Common myeloid progenitor, CD34-positive (primary cell): ENCODE measurements at regions not wholly inside any gene's neighbourhood (a gene's known extent, or its start where the extent isn't known, plus 50 kb on each side); places are given as distances from the start of the nearest gene placed in this dataset.
A peak's percentile ranks its signal among the peaks of the same experiment; 100 is the strongest.
"Not testable (repeated sequence)": the region's sequence is repeated elsewhere in the genome, so short reads cannot be mapped to it uniquely, and the experiment has no call there.

ENCODE experiments used
- CTCF ChIA-PET: fragments of 350-600 bp; sonication (Branson Sonifier 250); formaldehyde crosslinking; loops from one replicate; lab custom pipeline; 2021; ENCODE audit warnings: antibody characterized with exemption; lab: Charles Lee
- POLR2A ChIA-PET: fragments of 350-600 bp; sonication (Branson Sonifier 250); formaldehyde crosslinking; loops from one replicate; lab custom pipeline; 2021; ENCODE audit warnings: antibody characterized with exemption; lab: Charles Lee
- DNase-seq, 3 donors: peaks; one replicate each; pipeline versions ENCODE4 v3.0.0 to v3.0.0-alpha.2; 2013
- H3K27ac ChIP-seq, 2 experiments: 1 replicate in 1 of 2; 2 replicates in 1 of 2; pipeline ENCODE4 v1.7.0; 2013; ENCODE audit warnings: inconsistent platforms in 2 of 2, low read length in 2 of 2, mild to moderate bottlenecking in 2 of 2, low read depth in 1 of 2, moderate library complexity in 1 of 2; ENCODE audit not compliant: severe bottlenecking in 2 of 2, insufficient read depth in 1 of 2, poor library complexity in 1 of 2
- H3K27me3 ChIP-seq, 5 experiments: replicated peaks in 2 of 5; 1 replicate in 3 of 5; 2 replicates in 2 of 5; pipeline versions ENCODE4 v1.6.1 to v1.7.0; 2013; ENCODE audit warnings: low read length in 4 of 5, mild to moderate bottlenecking in 2 of 5, moderate library complexity in 2 of 5, inconsistent platforms in 1 of 5; ENCODE audit not compliant: insufficient read depth in 5 of 5, control insufficient read depth in 4 of 5
- H3K36me3 ChIP-seq, 4 experiments: 1 replicate in 2 of 4; 2 replicates in 2 of 4; pipeline versions ENCODE4 v1.6.1 to v1.7.0; 2013; ENCODE audit warnings: low read length in 3 of 4, control low read depth in 1 of 4, mild to moderate bottlenecking in 1 of 4; ENCODE audit not compliant: control insufficient read depth in 4 of 4, insufficient read depth in 4 of 4
- H3K4me1 ChIP-seq, 4 experiments: 1 replicate in 3 of 4; 2 replicates in 1 of 4; pipeline versions ENCODE4 v1.6.1 to v1.7.1; 2013; ENCODE audit warnings: low read length in 3 of 4, mild to moderate bottlenecking in 3 of 4, control low read depth in 1 of 4, inconsistent platforms in 1 of 4, moderate library complexity in 1 of 4; ENCODE audit not compliant: control insufficient read depth in 4 of 4, insufficient read depth in 4 of 4; ENCODE audit errors: control extremely low read depth in 1 of 4
- H3K4me3 ChIP-seq, 7 experiments: 1 replicate in 4 of 7; 2 replicates in 3 of 7; pipeline versions ENCODE4 v1.5.1 to v1.7.0; 2013; ENCODE audit warnings: mild to moderate bottlenecking in 7 of 7, low read length in 6 of 7, moderate library complexity in 6 of 7, inconsistent platforms in 2 of 7, low read depth in 2 of 7, control low read depth in 1 of 7; ENCODE audit not compliant: insufficient read depth in 4 of 7, control insufficient read depth in 1 of 7; ENCODE audit errors: extremely low read depth in 1 of 7
- H3K9me3 ChIP-seq, 5 experiments: 1 replicate in 4 of 5; 2 replicates in 1 of 5; pipeline versions ENCODE4 v1.6.1 to v1.7.1; 2013; ENCODE audit warnings: low read length in 4 of 5, mild to moderate bottlenecking in 2 of 5, inconsistent platforms in 1 of 5, low read depth in 1 of 5, moderate library complexity in 1 of 5; ENCODE audit not compliant: control insufficient read depth in 4 of 5, insufficient read depth in 2 of 5; ENCODE audit errors: control extremely low read depth in 1 of 5
- whole genome bisulfite sequencing: methylation state at CpG from one replicate; pipeline ENCODE4 v1.1.5; 2013; ENCODE audit not compliant: insufficient coverage; 5-methylcytosine and 5-hydroxymethylcytosine counted together

GRCh38 chr3:19825193-19825592 lies 108.8 kb downstream of the EFHB start:
- ChIA-PET CTCF (no interaction called here), POLR2A (no interaction called here)
- H3K27ac ChIP-seq, result no peak overlapping the region
- H3K27me3 ChIP-seq, result no peaks in the 10 kb centered on the region
- DNase-seq, result no peak
- H3K36me3 ChIP-seq, result no peaks in the 10 kb centered on the region
- peaks cover 0 to 14% (median 0%) of the 10 kb centered on the region in 5 experiments for H3K9me3 ChIP-seq
- no CpG with 5 or more reads among the region's 1 CpG for WGBS
- no peaks in the 10 kb centered on the region for H3K4me1 ChIP-seq
- no peak overlapping the region for H3K4me3 ChIP-seq

DNA sequence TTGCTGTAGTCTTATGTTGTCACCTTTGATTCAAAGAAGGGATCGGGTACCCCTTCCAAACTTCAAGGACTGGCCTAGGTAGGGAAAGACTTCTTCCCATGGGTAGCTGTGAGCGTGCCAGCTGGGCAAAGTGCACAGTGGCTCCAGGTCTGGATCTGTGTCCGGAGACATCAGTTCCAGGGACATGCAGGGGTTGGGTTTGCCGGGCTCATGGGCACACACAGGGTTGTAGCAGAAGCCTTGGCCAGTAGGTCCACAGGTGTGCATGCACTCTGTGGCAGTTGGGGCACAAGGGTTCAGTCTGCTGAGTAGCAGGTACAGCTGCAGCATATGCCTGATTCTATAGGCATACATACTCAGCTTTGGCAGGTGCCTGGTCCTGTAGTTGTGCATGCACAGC lies 111.2 kb downstream of the EFHB start:
- no peak for DNase-seq
- H3K27ac ChIP-seq, result no peak overlapping the region
- no peaks in the 10 kb centered on the region for H3K4me1 ChIP-seq
- CTCF ChIA-PET, result no interaction called here
- peaks cover 0 to 16% (median 0%) of the 10 kb centered on the region in 5 experiments for H3K9me3 ChIP-seq
- H3K27me3 ChIP-seq, result no peaks in the 10 kb centered on the region
- H3K36me3 ChIP-seq, result no peaks in the 10 kb centered on the region
- POLR2A ChIA-PET, result no interaction called here
- 96% methylated on average over 4 of the region's 4 CpGs for WGBS
- H3K4me3 ChIP-seq, result no peak overlapping the region

DNA sequence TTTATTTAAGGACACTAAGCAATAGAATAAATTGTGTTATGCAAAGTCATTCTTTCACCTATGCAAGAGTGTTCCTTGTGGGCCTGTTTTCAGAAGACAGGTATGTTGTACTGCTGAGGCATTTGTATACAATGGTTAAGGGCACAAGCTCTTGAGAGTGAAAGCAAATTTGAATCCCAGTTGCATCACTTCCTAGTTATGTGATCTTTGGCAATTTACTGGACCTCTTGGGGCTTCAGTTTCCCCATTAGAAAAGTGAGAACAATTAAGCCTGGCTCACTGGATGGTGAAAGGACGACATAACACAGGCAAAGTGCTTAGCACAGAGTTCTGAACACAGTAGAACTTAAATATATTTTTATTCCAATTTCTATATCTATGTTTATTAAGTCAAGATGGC lies 117.4 kb downstream of the EFHB start:
- H3K4me3 ChIP-seq, result no peak overlapping the region
- H3K4me1 ChIP-seq, result peaks cover 0 to 9% (median 6%) of the 10 kb centered on the region in 4 experiments
- POLR2A ChIA-PET, result no interaction called here
- H3K36me3 ChIP-seq, result no peaks in the 10 kb centered on the region
- H3K27me3 ChIP-seq, result no peaks in the 10 kb centered on the region
- CTCF ChIA-PET, result no interaction called here
- DNase-seq, result no peak
- no CpG with 5 or more reads among the region's 1 CpG for WGBS
- H3K9me3 ChIP-seq, result peaks cover 0 to 4% (median 0%) of the 10 kb centered on the region in 5 experiments
- no peak overlapping the region for H3K27ac ChIP-seq

- Histone ChIP-seq H3K4me1 (peaks cover 7 to 17% (median 12%) of the 10 kb centered on the region in 4 experiments), H3K27me3 (no peaks in the 10 kb centered on the region), H3K9me3 (peaks cover 0 to 2% (median 0%) of the 10 kb centered on the region in 5 experiments), H3K27ac (no peak overlapping the region), H3K4me3 (no peak overlapping the region), H3K36me3 (no peaks in the 10 kb centered on the region)
- DNase-seq, result no peak
- ChIA-PET CTCF (no interaction called here), POLR2A (interaction anchor here (0.7 kb wide), 1 partner anchor 217 kb away, joined by 3 read pairs; no protein-coding TSS in a partner anchor)
- WGBS, result no CpG with 5 or more reads among the region's 1 CpG
These were observed 118.2 kb downstream of the EFHB start for GRCh38 chr3:19815805-19816204.

- H3K36me3 ChIP-seq, CTCF ChIA-PET, H3K4me3 ChIP-seq, DNase-seq, H3K9me3 ChIP-seq, H3K27ac ChIP-seq, POLR2A ChIA-PET, H3K27me3 ChIP-seq: not testable (repeated sequence)
- H3K4me1 ChIP-seq, result peaks cover 7 to 21% (median 15%) of the 10 kb centered on the region in 4 experiments
- WGBS, result 100% methylated on average over 6 of the region's 7 CpGs
These were observed 120.3 kb downstream of the EFHB start for GRCh38 chr3:19813743-19814142.

DNA sequence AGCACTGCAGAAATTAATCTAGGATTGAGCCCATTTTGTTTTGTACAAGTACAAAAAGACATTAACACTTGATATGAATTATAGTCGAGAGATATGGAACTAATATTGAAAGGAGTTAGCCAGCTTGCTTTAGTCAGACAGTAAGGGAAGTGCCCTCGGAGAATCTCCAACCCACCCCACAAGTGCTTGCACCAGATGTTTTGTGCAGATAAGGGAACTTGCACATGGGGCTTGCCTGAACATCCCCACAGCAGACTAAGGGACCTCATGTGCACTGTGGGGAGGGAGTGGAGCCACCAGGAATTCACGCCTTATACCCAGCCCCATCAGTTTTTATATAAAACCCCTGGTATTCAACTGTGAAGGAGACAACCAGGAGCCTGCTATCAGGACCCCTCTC lies 122.3 kb downstream of the EFHB start:
- WGBS, result 0% methylated on average over 1 of the region's 3 CpGs
- CTCF ChIA-PET, result interaction anchor here (1.8 kb wide), 1 partner anchor 16 kb away, joined by 7 read pairs; no protein-coding TSS in a partner anchor

DNA sequence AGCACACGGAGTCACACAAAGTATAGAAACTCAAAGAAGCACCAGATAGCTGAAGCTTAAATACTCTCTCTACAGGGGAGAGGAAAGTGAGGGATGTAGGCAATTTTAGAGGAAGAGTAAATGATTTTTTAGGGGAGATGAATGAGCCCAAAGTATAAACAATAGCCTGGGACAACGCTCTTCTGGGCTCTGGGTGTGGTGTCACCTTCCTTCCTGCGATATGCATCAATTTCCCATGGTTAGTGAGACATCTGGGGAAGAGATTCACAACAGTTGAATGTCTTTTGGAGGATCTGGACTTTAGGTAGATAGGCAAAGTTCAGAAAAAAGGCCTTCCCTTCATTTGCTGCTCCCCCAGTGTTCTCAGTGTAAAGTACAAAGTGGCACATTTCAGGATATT lies 125.2 kb downstream of the EFHB start:
- Histone ChIP-seq H3K27ac (no peak overlapping the region), H3K4me3 (no peak overlapping the region), H3K27me3 (no peaks in the 10 kb centered on the region), H3K4me1 (peaks cover 7 to 21% (median 15%) of the 10 kb centered on the region in 4 experiments), H3K36me3 (no peaks in the 10 kb centered on the region), H3K9me3 (peaks cover 0 to 6% (median 5%) of the 10 kb centered on the region in 5 experiments)
- DNase-seq, result no peak
- ChIA-PET POLR2A (no interaction called here), CTCF (no interaction called here)
- 92% methylated on average over 2 of the region's 3 CpGs for WGBS

More for the DNA sequence above, 122.3 kb downstream of the EFHB start:
- peaks cover 7 to 21% (median 15%) of the 10 kb centered on the region in 4 experiments for H3K4me1 ChIP-seq
- POLR2A ChIA-PET, result no interaction called here
- H3K27ac ChIP-seq, result no peak overlapping the region
- no peaks in the 10 kb centered on the region for H3K36me3 ChIP-seq
- H3K27me3 ChIP-seq, result no peaks in the 10 kb centered on the region
- peak; percentile 89 to 99 (median 97) for DNase-seq
- H3K4me3 ChIP-seq, result no peak overlapping the region
- no peaks in the 10 kb centered on the region for H3K9me3 ChIP-seq
